ENCODE measurements at regions not wholly inside any gene's neighbourhood (a gene's known extent, or its start where the extent isn't known, plus 50 kb on each side); places are given as distances from the start of the nearest gene placed in this dataset.

GRCh38 chr21:24737296-24737850 lies 869.9 kb downstream of the MRPL39 start:
- ATAC-seq = no peak
- Mint-ChIP-seq H3K36me3 (peaks cover 4% of the 10 kb centered on the region), H3K9me3 (peaks cover 0 to 4% of the 10 kb centered on the region in 2 donors), H3K27ac (no peak overlapping the region), H3K4me3 (no peak overlapping the region), H3K27me3 (ENCODE audit: low read depth in 2 of 2) (no peaks in the 10 kb centered on the region), H3K4me1 (no peaks in the 10 kb centered on the region)
- Histone ChIP-seq H3K4me1 (ENCODE audit: control insufficient read depth, insufficient read depth, low read length) (no peaks in the 10 kb centered on the region), H3K9me3 (ENCODE audit: control insufficient read depth, insufficient read depth, low read length) (no peaks in the 10 kb centered on the region), H3K4me3 (ENCODE audit: low read length) (no peak overlapping the region), H3K27ac (ENCODE audit: low read length) (no peak overlapping the region), H3K27me3 (ENCODE audit: control insufficient read depth, insufficient read depth, low read length) (no peaks in the 10 kb centered on the region), H3K36me3 (ENCODE audit: control insufficient read depth, insufficient read depth, low read length) (no peaks in the 10 kb centered on the region)
- no peak for TF ChIP-seq CTCF (IDR thresholded peaks at IDR 0.05)
- 80% methylated on average over 5 of the region's 5 CpGs for WGBS (ENCODE audit: insufficient coverage)
- no peak for DNase-seq
- intact Hi-C loops (cut with micrococcal nuclease) = no loop called here

- intact Hi-C loops (cut with micrococcal nuclease) = no loop called here
- no peak overlapping the region for H3K27ac Mint-ChIP-seq
- H3K9me3 Mint-ChIP-seq = peaks cover 3 to 4% of the 10 kb centered on the region in 2 donors
- H3K27me3 ChIP-seq (ENCODE audit: control insufficient read depth, insufficient read depth, low read length) = no peaks in the 10 kb centered on the region
- H3K4me1 Mint-ChIP-seq = no peaks in the 10 kb centered on the region
- H3K4me3 ChIP-seq (ENCODE audit: low read length) = no peak overlapping the region
- WGBS (ENCODE audit: insufficient coverage) = no CpG with 5 or more reads among the region's 1 CpG
- H3K9me3 ChIP-seq (ENCODE audit: control insufficient read depth, insufficient read depth, low read length) = no peaks in the 10 kb centered on the region
- no peak for DNase-seq
- H3K27me3 Mint-ChIP-seq (ENCODE audit: low read depth in 2 of 2) = no peaks in the 10 kb centered on the region
- H3K4me1 ChIP-seq (ENCODE audit: control insufficient read depth, insufficient read depth, low read length) = no peaks in the 10 kb centered on the region
- H3K36me3 ChIP-seq (ENCODE audit: control insufficient read depth, insufficient read depth, low read length) = no peaks in the 10 kb centered on the region
- no peak overlapping the region for H3K4me3 Mint-ChIP-seq
- ATAC-seq = no peak
- no peaks in the 10 kb centered on the region for H3K36me3 Mint-ChIP-seq
- H3K27ac ChIP-seq (ENCODE audit: low read length) = no peak overlapping the region
- no peak for TF ChIP-seq CTCF (IDR thresholded peaks at IDR 0.05)
Observed at GRCh38 chr21:24730661-24731060, 876.6 kb downstream of the MRPL39 start.

- no peak for DNase-seq
- intact Hi-C loops (cut with micrococcal nuclease) = no loop called here
- Histone ChIP-seq H3K4me1 (ENCODE audit: control insufficient read depth, insufficient read depth, low read length) (no peaks in the 10 kb centered on the region), H3K4me3 (ENCODE audit: low read length) (no peak overlapping the region), H3K9me3 (ENCODE audit: control insufficient read depth, insufficient read depth, low read length) (no peaks in the 10 kb centered on the region), H3K27ac (ENCODE audit: low read length) (no peak overlapping the region), H3K27me3 (ENCODE audit: control insufficient read depth, insufficient read depth, low read length) (no peaks in the 10 kb centered on the region), H3K36me3 (ENCODE audit: control insufficient read depth, insufficient read depth, low read length) (no peaks in the 10 kb centered on the region)
- H3K4me3 Mint-ChIP-seq = no peak overlapping the region
- ATAC-seq = no peak
- peaks cover 3 to 7% of the 10 kb centered on the region in 2 donors for H3K9me3 Mint-ChIP-seq
- no peaks in the 10 kb centered on the region for H3K27me3 Mint-ChIP-seq (ENCODE audit: low read depth in 2 of 2)
- no peak for TF ChIP-seq CTCF (IDR thresholded peaks at IDR 0.05)
- no peaks in the 10 kb centered on the region for H3K4me1 Mint-ChIP-seq
- H3K36me3 Mint-ChIP-seq = no peaks in the 10 kb centered on the region
- WGBS (ENCODE audit: insufficient coverage) = 67% methylated on average over 1 of the region's 3 CpGs
- no peak overlapping the region for H3K27ac Mint-ChIP-seq
Observed at GRCh38 chr21:24729568-24729967, 877.7 kb downstream of the MRPL39 start.

GRCh38 chr21:24727803-24728440 lies 879.4 kb downstream of the MRPL39 start:
- no peaks in the 10 kb centered on the region for H3K27me3 ChIP-seq (ENCODE audit: control insufficient read depth, insufficient read depth, low read length)
- H3K4me3 ChIP-seq (ENCODE audit: low read length) = no peak overlapping the region
- Mint-ChIP-seq H3K27me3 (ENCODE audit: low read depth in 2 of 2) (no peaks in the 10 kb centered on the region), H3K4me1 (no peaks in the 10 kb centered on the region), H3K4me3 (no peak overlapping the region), H3K27ac (no peak overlapping the region), H3K9me3 (peaks cover 3 to 7% of the 10 kb centered on the region in 2 donors), H3K36me3 (no peaks in the 10 kb centered on the region)
- ATAC-seq = no peak
- no CpG with 5 or more reads among the region's 4 CpGs for WGBS (ENCODE audit: insufficient coverage)
- H3K9me3 ChIP-seq (ENCODE audit: control insufficient read depth, insufficient read depth, low read length) = no peaks in the 10 kb centered on the region
- intact Hi-C loops (cut with micrococcal nuclease) = no loop called here
- H3K36me3 ChIP-seq (ENCODE audit: control insufficient read depth, insufficient read depth, low read length) = no peaks in the 10 kb centered on the region
- no peaks in the 10 kb centered on the region for H3K4me1 ChIP-seq (ENCODE audit: control insufficient read depth, insufficient read depth, low read length)
- no peak for TF ChIP-seq CTCF (IDR thresholded peaks at IDR 0.05)
- DNase-seq = no peak
- H3K27ac ChIP-seq (ENCODE audit: low read length) = no peak overlapping the region

Measured in natural killer cell (primary cell).